OCI-LY3 (cell line): ENCODE measurements at regions not wholly inside any gene's neighbourhood (a gene's known extent, or its start where the extent isn't known, plus 50 kb on each side); places are given as distances from the start of the nearest gene placed in this dataset.

Experiments
- H2AFZ ChIP-seq: fragments of 200-600, 300-600 bp; shearing (Covaris generic); 2 replicates; pipeline ENCODE4 v1.6.0; 2014; ENCODE audit warnings: antibody characterized with exemption, low read depth, low read length
- H3K27ac ChIP-seq: fragments of 200-600, 300-600 bp; sonication (generic); 2 replicates; pipeline ENCODE4 v1.5.1; 2014; ENCODE audit warnings: mild to moderate bottlenecking, low read length, moderate library complexity, mixed read lengths
- H3K27me3 ChIP-seq: fragments of 200-600, 300-600 bp; sonication (generic); 2 replicates; pipeline ENCODE4 v1.6.1; 2014; ENCODE audit warnings: low read depth, low read length, mixed read lengths
- H3K36me3 ChIP-seq: fragments of 200-600, 300-600 bp; sonication (generic); replicated peaks from 2 replicates; pipeline ENCODE3; 2014; ENCODE audit warnings: low read depth, low read length, mixed read lengths
- H3K4me1 ChIP-seq: fragments of 300-600, 200-600 bp; sonication (generic); 2 replicates; pipeline ENCODE4 v1.6.1; 2014; ENCODE audit warnings: low read length, mixed read lengths
- H3K4me2 ChIP-seq: fragments of 200-600, 300-600 bp; sonication (generic); 2 replicates; pipeline ENCODE4 v1.6.1; 2014; ENCODE audit warnings: low read length, mixed read lengths
- H3K4me3 ChIP-seq: fragments of 300-600, 200-600 bp; sonication (generic); 2 replicates; pipeline ENCODE4 v1.5.1; 2014; ENCODE audit warnings: antibody characterized with exemption, mild to moderate bottlenecking, low read length, moderate library complexity
- H3K79me2 ChIP-seq: fragments of 300-600, 200-600 bp; shearing (Covaris generic); 2 replicates; pipeline ENCODE4 v1.6.1; 2014; ENCODE audit warnings: mild to moderate bottlenecking, low read length, mixed read lengths
- H3K9ac ChIP-seq: fragments of 300-600, 200-600 bp; shearing (Covaris generic); 2 replicates; pipeline ENCODE4 v1.6.0; 2014; ENCODE audit warnings: mild to moderate bottlenecking, low read length, moderate library complexity
- H3K9me3 ChIP-seq: fragments of 200-600, 300-600 bp; shearing (Covaris generic); 2 replicates; pipeline ENCODE4 v1.6.1; 2014; ENCODE audit warnings: low read length, mixed read lengths; ENCODE audit not compliant: insufficient read depth
- H4K20me1 ChIP-seq: fragments of 200-600, 300-600 bp; sonication (generic); 2 replicates; pipeline ENCODE4 v1.6.1; 2016; ENCODE audit warnings: low read length, mixed read lengths; ENCODE audit not compliant: insufficient read depth
- CTCF ChIP-seq: fragments of 200-600, 300-600 bp; sonication (generic); IDR thresholded peaks from 2 replicates; pipeline ENCODE4 v1.5.1; 2014; ENCODE audit warnings: antibody characterized with exemption, low read length, low read depth
- EZH2phosphoT487 ChIP-seq: fragments of 200-600 bp; shearing (Covaris generic); IDR thresholded peaks from 2 replicates; pipeline ENCODE4 v1.6.1; 2018; ENCODE audit warnings: antibody characterized with exemption, mixed run types, low read depth

DNA sequence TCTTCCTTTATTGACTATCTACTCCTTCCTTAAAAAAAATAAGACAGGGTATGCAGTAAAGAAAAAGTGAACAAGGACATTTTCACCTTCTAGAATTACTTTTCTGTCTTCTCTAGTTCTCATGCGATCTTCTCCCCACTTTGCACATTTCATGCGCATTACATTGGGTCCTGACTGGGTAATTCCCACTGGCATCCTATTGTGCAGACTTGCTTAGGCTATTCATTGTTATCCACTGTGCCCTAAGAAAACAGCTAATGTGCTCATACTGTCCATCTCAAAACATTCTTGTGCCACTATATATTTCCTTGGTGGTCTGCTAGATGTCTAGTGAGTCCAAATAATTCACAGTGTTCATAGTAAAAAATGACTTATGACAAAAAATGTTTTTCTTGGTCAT lies 447.4 kb upstream of the ROBO1 start:
- Histone ChIP-seq H3K4me2 (no peak overlapping the region), H3K4me3 (no peak overlapping the region)
- no peak for TF ChIP-seq CTCF
- no peak for TF ChIP-seq EZH2phosphoT487

DNA sequence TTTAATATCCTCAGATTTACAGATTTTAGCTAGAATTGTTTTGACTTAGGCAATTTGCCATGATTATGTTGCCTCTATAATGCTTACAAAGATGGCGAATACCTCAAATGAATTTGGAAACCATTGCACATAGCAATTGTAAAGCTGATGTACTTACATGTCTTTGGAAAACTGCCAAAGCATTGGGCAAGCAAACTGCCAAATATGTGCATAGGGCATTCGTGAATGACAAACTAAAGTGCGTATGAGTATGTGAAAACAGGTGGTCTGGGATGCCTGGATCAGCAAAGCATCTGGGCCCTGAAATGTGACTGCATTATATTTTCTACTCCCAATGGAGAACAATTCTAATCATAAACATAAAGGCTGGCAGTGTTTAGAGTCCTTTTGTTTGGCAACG lies 445.3 kb upstream of the ROBO1 start:
- Histone ChIP-seq H3K27me3 (no peaks in the 10 kb centered on the region), H3K9me3 (no peaks in the 10 kb centered on the region), H2AFZ (no peak overlapping the region), H3K4me3 (no peak overlapping the region), H3K4me1 (no peaks in the 10 kb centered on the region), H3K79me2 (no peaks in the 10 kb centered on the region), H3K27ac (no peak overlapping the region), H4K20me1 (no peaks in the 10 kb centered on the region), H3K36me3 (no peaks in the 10 kb centered on the region), H3K9ac (no peak overlapping the region), H3K4me2 (no peak overlapping the region)
- no peak for TF ChIP-seq EZH2phosphoT487
- TF ChIP-seq CTCF, result no peak

More for the DNA sequence above, 447.4 kb upstream of the ROBO1 start:
- Histone ChIP-seq H2AFZ (no peak overlapping the region), H3K9me3 (no peaks in the 10 kb centered on the region), H3K4me1 (no peaks in the 10 kb centered on the region), H3K79me2 (no peaks in the 10 kb centered on the region), H4K20me1 (no peaks in the 10 kb centered on the region), H3K9ac (no peak overlapping the region), H3K27me3 (no peaks in the 10 kb centered on the region), H3K27ac (no peak overlapping the region), H3K36me3 (no peaks in the 10 kb centered on the region)

- H3K4me1 ChIP-seq, result no peaks in the 10 kb centered on the region
- H2AFZ ChIP-seq, result no peak overlapping the region
- no peaks in the 10 kb centered on the region for H3K9me3 ChIP-seq
- H3K4me2 ChIP-seq, result no peak overlapping the region
- H3K27me3 ChIP-seq, result no peaks in the 10 kb centered on the region
- no peak for TF ChIP-seq CTCF
- TF ChIP-seq EZH2phosphoT487, result no peak
- no peak overlapping the region for H3K4me3 ChIP-seq
- H3K27ac ChIP-seq, result no peak overlapping the region
- H3K79me2 ChIP-seq, result no peaks in the 10 kb centered on the region
- H3K36me3 ChIP-seq, result no peaks in the 10 kb centered on the region
- H4K20me1 ChIP-seq, result no peaks in the 10 kb centered on the region
- H3K9ac ChIP-seq, result no peak overlapping the region
Observed at GRCh38 chr3:80192936-80193335, 425.1 kb upstream of the ROBO1 start.

GRCh38 chr3:80190051-80190450 lies 422.3 kb upstream of the ROBO1 start:
- Histone ChIP-seq H4K20me1 (no peaks in the 10 kb centered on the region), H3K9me3 (no peaks in the 10 kb centered on the region), H2AFZ (no peak overlapping the region), H3K79me2 (no peaks in the 10 kb centered on the region), H3K4me2 (no peak overlapping the region), H3K27ac (no peak overlapping the region), H3K4me1 (no peaks in the 10 kb centered on the region), H3K36me3 (no peaks in the 10 kb centered on the region), H3K4me3 (no peak overlapping the region), H3K9ac (no peak overlapping the region), H3K27me3 (no peaks in the 10 kb centered on the region)
- TF ChIP-seq CTCF, result no peak
- no peak for TF ChIP-seq EZH2phosphoT487
